ENCODE measurements at regions not wholly inside any gene's neighbourhood (a gene's known extent, or its start where the extent isn't known, plus 50 kb on each side); places are given as distances from the start of the nearest gene placed in this dataset.

GRCh38 chr2:192412394-192412793 lies 217.7 kb upstream of the TMEFF2 start:
- Histone ChIP-seq H3K27me3 (no peaks in the 10 kb centered on the region), H3K4me3 (no peak overlapping the region), H3K4me1 (no peaks in the 10 kb centered on the region), H3K9me3 (peaks cover 0 to 16% of the 10 kb centered on the region in 2 donors), H3K36me3 (no peaks in the 10 kb centered on the region), H3K27ac (no peak overlapping the region)
- no peak for TF ChIP-seq CTCF (IDR thresholded peaks at IDR 0.05)
- intact Hi-C loops (cut with DNase I) = no loop called here
- DNase-seq = no peak
- no peak for ATAC-seq

- H3K4me3 ChIP-seq = no peak overlapping the region
- DNase-seq (no peak), ATAC-seq (no peak)
- H3K27ac ChIP-seq = no peak overlapping the region
- no peaks in the 10 kb centered on the region for H3K27me3 ChIP-seq
- H3K4me1 ChIP-seq = no peaks in the 10 kb centered on the region
- TF ChIP-seq CTCF (IDR thresholded peaks at IDR 0.05) = no peak
- H3K36me3 ChIP-seq = no peaks in the 10 kb centered on the region
- intact Hi-C loops (cut with DNase I) = no loop called here
- peaks cover 0 to 16% of the 10 kb centered on the region in 2 donors for H3K9me3 ChIP-seq
Observed at GRCh38 chr2:192411755-192412154, 217.0 kb upstream of the TMEFF2 start.

DNA sequence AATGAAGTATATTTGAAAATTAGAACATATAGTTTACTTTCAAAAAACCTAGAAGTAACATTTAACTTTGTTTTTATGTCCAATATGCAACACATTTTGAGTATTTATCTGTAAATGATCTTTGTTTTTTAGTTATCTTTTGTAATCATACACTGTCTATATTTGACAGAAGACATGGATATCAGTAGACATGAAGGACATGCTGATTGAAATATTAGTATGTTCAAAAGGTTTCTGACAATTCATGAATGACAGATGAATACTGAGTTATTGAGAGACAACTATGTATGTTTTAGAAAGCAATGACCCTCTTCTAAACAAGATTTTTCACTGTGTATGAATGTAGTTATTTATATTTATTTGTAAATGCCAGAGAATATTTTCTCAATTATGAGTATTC lies 215.6 kb upstream of the TMEFF2 start:
- H3K9me3 ChIP-seq = peaks cover 0 to 16% of the 10 kb centered on the region in 2 donors
- TF ChIP-seq CTCF (IDR thresholded peaks at IDR 0.05) = no peak
- H3K4me1 ChIP-seq = no peaks in the 10 kb centered on the region
- ATAC-seq (no peak), DNase-seq (no peak)
- intact Hi-C loops (cut with DNase I) = no loop called here
- H3K4me3 ChIP-seq = no peak overlapping the region
- no peak overlapping the region for H3K27ac ChIP-seq
- no peaks in the 10 kb centered on the region for H3K36me3 ChIP-seq
- H3K27me3 ChIP-seq = no peaks in the 10 kb centered on the region

DNA sequence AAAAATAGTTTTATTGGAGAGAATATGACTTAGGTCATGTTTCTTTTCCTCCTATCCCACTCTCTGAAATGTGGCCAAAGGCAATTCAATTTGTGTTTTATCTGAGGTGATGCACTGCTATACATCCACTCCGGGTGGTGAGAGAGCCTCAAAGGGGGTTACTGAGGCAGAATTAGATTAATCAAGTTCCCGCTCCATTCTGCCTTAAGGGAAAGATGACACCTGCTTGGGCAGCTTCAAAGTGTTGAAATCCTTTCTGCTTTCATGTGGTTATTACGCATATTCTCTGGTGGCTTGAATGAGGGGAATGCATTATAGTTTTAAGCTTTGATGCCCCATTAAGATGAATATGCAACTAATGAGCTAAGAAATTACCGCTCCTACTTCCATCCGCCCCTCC lies 213.0 kb upstream of the TMEFF2 start:
- no peak overlapping the region for H3K27ac ChIP-seq
- intact Hi-C loops (cut with DNase I) = no loop called here
- no peak for TF ChIP-seq CTCF (IDR thresholded peaks at IDR 0.05)
- no peaks in the 10 kb centered on the region for H3K9me3 ChIP-seq
- no peak for DNase-seq
- ATAC-seq = no peak
- no peaks in the 10 kb centered on the region for H3K4me1 ChIP-seq
- H3K27me3 ChIP-seq = no peaks in the 10 kb centered on the region
- no peaks in the 10 kb centered on the region for H3K36me3 ChIP-seq
- H3K4me3 ChIP-seq = no peak overlapping the region

GRCh38 chr2:192398236-192398635 lies 203.5 kb upstream of the TMEFF2 start:
- no peak for ATAC-seq
- Histone ChIP-seq H3K27ac (no peak overlapping the region), H3K9me3 (peaks cover 0 to 11% of the 10 kb centered on the region in 2 donors), H3K4me3 (no peak overlapping the region), H3K4me1 (no peaks in the 10 kb centered on the region), H3K27me3 (no peaks in the 10 kb centered on the region), H3K36me3 (no peaks in the 10 kb centered on the region)
- TF ChIP-seq CTCF (IDR thresholded peaks at IDR 0.05) = no peak
- no peak for DNase-seq
- intact Hi-C loops (cut with DNase I) = no loop called here

All from left lung (tissue), 4 donors.